Endometrial microvascular endothelial cells (primary cell): ENCODE measurements at regions not wholly inside any gene's neighbourhood (a gene's known extent, or its start where the extent isn't known, plus 50 kb on each side); places are given as distances from the start of the nearest gene placed in this dataset.

Experiments
- in situ Hi-C: cut with HindIII; loops from 2 replicates; pipeline ENCODE4 v1.10.0; 2017; ENCODE audit warnings: low sequenced_read_pairs, low pct_unique_long_range_greater_than_20kb; ENCODE audit errors: inconsistent ontology term

DNA sequence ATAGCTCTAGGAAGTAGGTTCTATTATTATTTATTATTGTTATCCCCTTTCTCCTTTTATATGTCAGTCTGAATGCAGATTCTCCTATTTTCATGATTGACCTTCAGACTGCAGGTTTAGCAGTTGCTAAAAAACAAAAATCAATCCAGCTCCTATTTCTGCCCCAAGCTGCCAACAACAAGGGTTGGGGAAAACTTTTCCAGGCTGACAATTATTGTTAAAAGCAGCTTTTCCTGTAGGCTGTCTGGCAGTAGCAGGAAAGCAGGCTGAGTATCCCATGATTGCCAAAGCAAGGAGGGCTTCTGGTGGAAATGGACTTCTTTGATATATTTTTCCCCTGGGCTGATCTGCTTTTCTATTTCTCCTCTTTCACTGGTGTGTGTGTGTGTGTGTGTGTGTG, 78.0 kb upstream of the CTLA4 start:
- in situ Hi-C loops, result no loop called here

DNA sequence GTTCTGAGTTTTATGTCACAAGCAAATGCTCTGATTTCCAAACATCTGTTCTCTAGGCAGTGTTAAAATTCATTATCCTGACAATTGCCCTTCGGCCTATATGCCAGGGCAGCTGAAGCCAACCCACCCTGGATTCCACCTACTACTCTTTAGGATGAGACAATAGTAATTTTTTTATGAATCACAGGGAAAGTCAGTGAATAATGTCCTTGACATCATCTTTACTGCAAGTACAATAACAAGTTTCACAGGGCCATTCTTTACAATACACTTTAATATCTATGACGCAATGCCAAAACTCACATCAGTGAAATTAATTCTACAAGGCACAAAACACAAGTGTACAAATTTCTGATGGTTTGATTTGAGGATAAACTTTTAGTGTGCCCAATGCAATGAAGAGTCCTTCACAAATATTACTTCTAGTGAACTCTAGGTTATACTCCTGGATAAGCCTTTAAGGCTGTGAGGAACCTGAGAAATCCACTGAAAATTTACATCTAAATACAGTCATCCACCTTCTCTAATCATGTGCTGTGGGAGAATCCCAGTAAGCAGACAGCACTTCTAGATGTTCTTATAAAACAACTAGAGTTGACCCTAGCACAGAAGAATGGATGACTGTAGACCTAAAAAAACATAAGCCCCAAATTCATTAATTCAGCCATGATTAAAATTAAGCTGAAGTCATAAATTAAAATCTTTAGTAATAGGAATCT, 77.3 kb upstream of the CTLA4 start:
- in situ Hi-C loops, result no loop called here

DNA sequence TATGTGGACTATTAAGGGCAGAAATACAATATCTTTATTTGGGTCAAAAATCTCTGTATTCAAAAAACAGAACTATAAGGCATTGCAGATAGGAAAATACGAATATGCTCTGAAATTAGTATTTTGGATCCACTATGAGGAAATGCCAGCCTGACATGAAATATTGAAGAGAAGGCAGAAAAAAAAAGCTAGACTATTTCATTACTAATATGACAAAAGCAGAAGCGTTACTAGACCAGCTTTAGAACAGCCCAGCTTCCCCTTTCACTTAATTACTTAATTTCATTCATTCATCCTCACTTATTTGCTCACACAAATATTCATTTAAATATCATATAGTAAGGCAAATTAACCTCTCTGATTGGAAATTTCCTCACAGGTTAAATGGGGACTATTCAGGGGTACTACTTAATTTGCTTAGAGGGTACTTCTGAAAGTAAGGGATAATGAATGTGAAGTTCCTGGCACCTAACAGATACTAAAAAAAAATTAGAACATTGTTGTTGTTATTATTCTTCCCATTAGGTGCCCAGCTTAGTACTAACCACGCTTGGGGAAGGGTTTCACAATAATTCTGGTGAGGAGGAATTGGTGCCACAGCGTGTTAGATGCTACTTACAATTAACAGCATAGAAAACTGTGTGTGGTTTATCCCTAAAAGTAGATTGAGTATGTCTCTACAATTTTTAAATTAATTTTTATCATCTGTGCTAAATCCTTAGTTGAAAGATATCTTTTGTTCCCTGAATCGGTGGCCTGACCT, 71.1 kb upstream of the CTLA4 start:
- in situ Hi-C loops, result no loop called here

DNA sequence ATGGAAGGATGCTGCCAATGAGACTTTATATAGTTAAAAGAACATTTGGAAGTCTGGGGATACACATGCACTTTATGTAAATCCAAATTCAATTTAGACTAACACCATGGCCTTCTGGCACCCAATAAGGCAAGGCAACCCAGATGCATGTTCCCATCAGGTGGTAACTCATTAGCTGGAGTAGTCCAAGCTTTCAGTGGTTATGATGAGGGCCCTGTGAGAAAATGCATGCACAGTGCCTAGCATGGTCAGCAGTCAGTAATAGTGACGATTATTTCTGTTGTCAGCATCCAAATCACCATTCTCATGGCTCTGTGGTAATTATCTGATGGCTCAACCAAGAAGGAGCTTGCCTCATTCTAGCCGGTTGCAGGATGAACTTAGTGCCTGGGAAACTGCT, 70.3 kb upstream of the CTLA4 start:
- in situ Hi-C loops, result no loop called here

DNA sequence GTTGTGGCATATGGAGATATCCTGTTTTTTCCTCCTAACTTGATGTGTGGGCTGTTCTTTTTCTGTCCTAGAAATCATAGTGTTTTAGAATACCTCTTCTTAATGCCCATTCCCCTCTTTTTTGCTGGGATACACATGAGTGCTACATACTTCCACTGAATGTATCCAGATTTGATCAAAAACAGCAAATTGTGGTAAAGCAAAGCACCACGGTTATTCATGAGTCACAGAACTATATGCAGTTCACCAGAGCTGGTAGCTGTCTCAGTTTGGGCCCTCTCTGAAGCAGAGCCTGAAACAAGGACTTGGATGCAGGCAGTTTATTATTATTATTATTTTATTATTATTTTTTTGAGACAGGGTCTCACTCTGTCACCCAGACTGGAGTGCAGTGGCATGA, 69.9 kb upstream of the CTLA4 start:
- in situ Hi-C loops, result no loop called here

DNA sequence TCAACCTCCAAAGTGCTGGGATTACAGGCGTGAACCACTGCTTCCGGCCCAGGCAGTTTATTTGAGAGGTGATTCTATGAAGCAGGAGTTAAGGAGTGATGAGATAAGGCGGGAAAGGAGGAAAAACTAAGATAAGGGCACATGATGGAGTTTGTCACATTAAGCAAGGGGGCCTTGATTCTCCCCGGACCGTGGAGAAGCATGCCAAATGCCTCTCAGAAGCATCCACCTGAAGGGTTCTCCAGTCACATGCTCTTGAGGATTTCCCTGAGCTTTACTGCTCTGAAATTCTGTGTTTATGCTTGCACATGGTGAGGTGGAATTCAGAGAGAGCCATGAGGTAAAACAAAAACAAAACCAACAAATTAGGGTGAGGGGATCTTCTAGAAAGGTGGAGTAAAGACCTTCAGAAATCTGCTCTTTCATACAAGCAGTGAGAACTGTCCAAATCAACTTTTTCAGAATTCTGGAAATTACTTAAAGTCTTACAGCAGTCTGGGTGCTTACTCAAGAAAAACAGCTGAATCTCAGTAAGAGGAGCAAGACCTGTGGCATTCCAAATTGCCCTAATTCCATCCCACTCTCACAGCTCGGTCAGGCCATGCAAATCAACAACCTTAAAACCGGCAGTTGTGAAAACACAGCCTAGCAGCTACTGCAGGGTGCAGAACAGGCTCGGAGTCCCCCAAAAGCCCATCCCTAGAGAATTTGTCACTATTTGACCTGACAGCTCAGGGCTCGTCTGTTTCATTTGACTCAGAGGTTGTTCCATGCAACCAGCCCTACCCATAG, 69.1 kb upstream of the CTLA4 start:
- in situ Hi-C loops, result no loop called here

DNA sequence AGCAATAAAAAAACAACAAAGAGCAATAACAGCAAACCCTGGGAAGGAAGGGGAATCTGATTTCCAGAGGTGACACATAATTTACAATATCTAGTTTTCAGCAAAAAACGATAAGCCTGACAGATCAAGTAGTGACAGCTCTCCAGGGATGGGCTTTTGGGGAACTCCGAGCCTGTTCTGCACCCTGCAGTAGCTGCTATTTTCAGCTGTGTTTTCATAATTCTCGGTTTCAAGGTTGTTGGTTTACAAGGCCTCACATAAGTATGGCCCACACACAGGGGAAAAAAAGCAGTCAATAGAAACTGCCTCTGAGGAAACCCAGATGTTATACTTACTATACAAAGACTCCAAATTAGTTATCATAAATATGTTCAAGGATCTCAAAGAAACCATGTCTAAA, 67.7 kb upstream of the CTLA4 start:
- in situ Hi-C loops, result loop anchor here (25.0 kb wide), 1 partner anchor 313 kb away; no protein-coding TSS in a partner anchor

DNA sequence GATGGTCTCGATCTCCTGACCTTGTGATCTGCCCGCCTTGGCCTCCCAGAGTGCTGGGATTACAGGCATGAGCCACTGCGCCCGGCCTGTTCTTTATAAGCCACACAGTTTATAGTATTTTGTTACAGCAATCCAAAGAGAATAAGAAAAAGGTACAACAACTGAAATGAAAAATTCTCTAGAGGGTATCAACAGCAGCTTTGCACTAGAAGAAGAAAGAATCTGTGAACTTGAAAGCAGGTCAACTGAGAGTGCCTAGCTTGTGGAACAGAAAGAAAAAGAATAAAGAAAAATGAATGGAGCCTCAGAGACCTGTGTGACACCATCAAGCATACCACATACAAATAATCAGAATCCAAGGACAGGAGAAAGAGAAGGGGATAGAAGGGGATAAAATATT, 66.8 kb upstream of the CTLA4 start:
- in situ Hi-C loops, result loop anchor here (25.0 kb wide), 1 partner anchor 313 kb away; no protein-coding TSS in a partner anchor

DNA sequence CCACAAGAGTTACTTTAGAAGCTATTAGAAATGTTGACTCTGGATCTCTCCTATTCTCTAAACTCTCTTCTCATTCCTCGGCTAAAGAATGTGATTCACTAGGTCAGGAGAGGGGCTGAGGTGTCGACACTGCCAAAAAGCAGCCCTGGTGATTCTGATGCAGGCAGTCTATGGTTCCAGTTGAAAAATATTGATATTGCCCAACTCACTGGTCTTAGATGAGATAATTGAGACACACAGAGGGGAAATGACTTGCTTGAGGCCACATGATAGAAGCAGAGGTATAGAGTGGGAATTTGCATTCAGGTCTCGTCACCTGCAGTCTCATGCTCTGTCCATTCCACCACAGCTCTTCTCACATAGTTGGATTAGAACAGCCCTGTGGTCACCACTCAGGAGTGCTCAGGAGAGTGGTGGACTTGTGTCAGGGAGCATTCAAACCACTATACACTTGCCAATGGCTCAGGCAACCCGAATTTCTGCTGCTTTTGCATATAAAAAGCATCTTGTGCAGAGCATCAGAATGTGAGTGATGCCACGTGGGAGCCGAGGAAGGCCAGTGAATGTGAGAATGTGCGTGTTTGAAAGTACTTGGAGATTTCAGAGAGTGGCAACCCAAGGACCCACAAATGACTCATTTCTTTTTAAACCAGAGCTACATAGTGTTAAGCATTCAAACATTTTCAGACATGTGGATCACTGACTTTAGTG, 65.1 kb upstream of the CTLA4 start:
- in situ Hi-C loops, result loop anchor here (25.0 kb wide), 1 partner anchor 315 kb away; no protein-coding TSS in a partner anchor

DNA sequence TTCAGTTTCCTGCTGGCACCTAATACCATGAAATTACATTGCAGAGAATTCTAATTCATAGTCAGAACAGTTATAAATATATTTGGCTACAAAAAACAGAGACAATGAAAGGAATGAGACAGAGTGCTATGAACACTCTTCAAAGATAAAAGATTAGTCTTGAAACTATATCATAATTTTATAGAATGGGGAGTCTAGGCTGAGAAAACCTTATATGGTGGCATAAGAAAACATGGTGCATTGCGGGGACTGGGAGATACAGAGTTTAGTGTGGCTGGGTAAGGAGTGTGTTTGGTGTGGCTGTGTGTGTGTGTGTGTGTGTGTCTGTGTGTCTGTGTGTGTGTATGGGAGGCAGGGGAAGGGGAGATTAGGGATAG, 64.5 kb upstream of the CTLA4 start:
- in situ Hi-C loops, result loop anchor here (25.0 kb wide), 1 partner anchor 316 kb away; no protein-coding TSS in a partner anchor

DNA sequence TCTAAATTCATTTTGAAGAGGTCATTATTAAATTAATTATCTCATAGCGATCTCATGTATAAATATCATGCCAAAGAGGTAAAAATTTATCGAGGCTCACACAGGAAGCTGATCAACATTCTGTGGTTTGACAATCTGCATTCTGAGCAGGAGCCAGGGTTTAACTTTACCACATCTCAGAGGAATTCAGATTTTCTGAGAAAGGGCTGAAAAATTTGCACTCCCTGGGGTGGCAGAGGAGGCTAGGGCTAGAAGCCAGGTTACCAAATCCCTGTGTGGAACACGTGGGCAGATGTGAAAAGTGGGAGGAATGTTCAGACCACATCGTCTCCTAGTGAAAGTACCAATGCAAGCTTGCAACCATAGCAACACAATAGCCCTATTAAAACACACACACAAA, 63.5 kb upstream of the CTLA4 start:
- in situ Hi-C loops, result loop anchor here (25.0 kb wide), 1 partner anchor 317 kb away; no protein-coding TSS in a partner anchor

DNA sequence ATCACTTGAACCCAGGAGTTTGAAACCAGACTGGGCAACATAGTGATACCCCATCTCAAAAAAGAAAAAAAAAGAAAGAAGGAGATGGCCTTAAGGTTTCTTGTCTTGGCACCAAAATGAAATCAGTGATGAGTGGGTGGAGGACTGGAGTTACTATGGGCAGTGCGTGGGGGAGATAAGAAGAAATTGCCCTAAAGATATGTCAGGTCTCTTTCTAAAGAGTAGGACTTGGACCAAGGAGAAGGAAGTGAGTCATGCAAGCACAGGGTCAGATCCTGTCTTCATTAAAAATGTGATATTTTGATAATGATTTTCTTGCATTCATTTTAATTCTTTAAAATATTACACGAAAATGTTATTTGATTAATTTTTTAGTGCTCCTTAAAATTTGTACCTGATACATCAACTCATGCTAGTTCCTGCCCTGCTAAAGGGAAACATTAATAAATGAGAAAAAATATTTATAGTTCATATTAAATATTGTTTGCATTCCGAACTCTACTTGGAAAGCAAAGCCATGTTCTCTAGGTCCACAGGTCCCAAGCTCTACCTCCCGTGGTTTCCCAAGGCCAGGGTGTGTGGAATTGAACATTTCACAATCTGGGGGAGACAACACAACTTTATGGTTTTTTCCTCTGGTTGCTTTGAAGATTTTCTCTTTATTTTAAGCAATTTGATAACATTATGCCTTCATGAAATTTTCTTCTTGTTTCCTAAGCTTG, 62.6 kb upstream of the CTLA4 start:
- in situ Hi-C loops, result loop anchor here (25.0 kb wide), 1 partner anchor 318 kb away; no protein-coding TSS in a partner anchor

DNA sequence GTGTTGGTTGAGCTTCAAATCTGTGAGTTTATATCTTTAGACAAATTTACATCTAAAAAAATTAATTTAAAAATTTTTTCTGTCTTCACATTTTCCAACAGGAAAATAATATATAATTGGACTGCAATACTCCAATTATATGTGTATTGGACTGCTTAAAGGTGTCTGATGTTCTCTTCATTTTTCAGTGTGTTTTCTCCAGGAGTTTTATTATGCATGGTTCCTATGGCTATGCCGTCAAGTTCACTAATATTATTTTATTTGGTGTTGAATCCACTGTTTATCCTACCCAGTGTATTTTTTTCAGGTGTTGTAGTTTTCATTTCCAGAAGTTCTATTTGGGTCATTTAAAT, 62.1 kb upstream of the CTLA4 start:
- in situ Hi-C loops, result loop anchor here (25.0 kb wide), 1 partner anchor 318 kb away; no protein-coding TSS in a partner anchor

DNA sequence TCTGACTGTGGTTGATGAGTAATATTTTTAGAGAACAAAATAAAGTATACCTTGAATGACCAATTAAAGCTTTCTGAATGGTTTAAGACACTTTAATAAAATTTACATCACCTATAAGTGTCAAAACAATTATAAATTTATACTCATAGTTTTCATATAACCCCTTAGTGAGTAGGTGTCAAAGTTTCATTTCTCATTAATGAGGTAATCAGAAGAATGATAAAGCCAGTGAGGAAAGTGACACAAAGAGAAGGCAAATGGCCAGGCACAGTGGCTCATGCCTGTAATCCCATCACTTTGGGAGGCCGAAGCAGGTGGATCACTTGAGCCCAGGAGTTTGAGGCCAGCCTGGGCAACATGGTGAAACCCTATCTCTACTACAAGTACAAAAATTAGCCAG, 60.8 kb upstream of the CTLA4 start:
- in situ Hi-C loops, result loop anchor here (25.0 kb wide), 1 partner anchor 319 kb away; no protein-coding TSS in a partner anchor

DNA sequence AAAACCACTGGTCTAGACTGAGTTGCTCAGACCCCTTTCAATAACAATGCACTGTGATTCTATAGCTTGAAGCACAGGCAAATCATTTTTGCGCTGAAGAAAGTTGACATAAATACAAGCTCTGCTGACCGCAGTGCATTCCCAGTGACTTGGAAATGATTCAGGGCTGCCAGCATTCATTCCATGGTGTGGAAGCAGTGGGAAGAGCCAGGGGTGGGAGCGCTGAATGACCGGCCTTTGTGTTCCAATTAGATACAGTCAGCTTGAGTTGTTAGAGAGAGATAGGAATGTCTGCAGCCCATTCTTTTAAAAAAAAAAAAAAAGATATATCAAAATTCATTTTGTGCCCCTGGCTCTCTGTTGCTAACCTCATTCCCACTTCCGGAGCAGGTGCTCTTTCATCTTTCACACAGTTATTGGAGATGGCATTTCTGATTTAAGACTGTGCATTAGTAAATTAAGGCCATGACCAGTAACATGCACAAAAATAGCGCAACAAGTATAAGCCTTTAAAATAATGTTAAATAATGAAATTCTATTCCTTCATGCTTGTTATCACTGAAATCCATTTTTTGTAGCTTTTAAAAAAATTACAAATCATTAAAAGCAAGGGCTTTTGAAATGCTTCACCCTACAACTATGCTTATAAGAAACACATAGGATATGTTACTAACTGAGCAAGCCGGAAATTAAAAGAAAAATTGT, 59.4 kb upstream of the CTLA4 start:
- in situ Hi-C loops, result loop anchor here (25.0 kb wide), 1 partner anchor 321 kb away; no protein-coding TSS in a partner anchor

DNA sequence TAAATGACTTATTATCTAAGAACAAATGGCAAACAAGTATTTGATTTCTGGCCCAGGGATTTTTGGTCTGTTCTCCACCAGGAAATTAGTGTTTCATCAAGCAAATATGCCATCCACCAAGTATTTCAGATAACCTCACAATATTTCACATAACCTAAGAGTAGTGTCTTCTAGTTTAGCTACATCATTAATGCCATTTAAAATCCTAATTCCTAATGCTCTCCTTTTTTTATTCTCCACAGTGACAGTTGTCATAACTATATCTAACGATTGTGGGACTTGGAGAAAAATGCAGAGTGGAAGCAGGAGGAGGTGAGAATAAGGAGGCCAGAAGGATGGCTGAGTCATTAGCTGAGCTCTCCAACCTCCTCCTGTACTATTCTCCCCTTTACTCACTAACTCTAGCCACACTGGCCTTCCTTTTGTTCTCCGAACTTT, 58.5 kb upstream of the CTLA4 start:
- in situ Hi-C loops, result loop anchor here (25.0 kb wide), 1 partner anchor 322 kb away; no protein-coding TSS in a partner anchor

DNA sequence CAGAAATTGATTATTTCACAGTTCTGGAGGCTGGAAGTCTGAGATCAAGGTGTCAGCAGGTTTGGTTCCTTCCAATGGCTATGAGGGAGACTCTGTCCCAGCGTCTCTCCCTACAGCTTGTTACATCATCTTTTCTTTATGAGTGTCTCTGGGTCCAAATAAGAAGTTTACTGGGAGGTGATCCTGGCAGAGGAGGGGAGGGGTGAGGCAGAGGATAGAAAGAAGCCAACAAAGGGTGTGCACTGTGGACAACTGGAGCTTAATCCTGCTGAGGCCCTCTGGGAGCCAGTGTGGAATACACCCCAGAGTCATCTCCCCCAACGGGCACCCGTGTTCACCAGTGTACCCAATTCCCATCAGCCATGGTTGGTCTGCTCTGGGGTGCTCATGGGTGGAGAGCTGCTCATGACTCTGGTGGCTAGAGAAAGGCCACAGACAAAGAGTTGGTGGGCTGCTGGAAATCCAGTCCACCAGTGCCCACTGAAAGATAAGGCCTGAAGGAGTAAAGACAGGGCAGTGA, 57.5 kb upstream of the CTLA4 start:
- in situ Hi-C loops, result loop anchor here (25.0 kb wide), 1 partner anchor 323 kb away; no protein-coding TSS in a partner anchor
